ENCODE measurements at regions not wholly inside any gene's neighbourhood (a gene's known extent, or its start where the extent isn't known, plus 50 kb on each side); places are given as distances from the start of the nearest gene placed in this dataset.

- no peak for TF ChIP-seq CTCF (conservative IDR thresholded peaks at IDR 0.05; ENCODE audit: low read depth, low read length)
- DNase-seq (ENCODE audit: low read depth), result no peak
- H3K4me3 ChIP-seq (ENCODE audit: low read depth, low read length), result no peak overlapping the region
These were observed 646.2 kb downstream of the KCNT2 start for GRCh38 chr1:195962051-195962450.

DNA sequence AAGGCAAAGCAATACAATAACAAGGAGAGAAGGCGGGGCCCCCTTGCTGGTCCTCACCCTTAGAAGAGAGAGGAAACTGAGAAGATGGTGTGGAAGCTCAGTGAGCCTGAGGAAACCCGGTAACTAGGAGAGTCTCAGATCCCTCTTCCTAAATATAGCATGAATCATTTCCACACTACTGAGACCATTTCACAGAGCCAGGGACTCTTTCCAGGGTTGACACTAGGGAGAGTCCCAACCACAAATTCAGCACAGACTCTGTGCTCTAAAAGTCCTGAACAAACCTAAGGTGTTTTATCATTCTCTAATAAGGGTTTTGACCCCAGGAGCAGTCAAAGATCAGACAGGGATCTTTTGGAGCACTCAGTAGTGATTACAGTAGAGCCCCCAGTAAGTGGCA, 647.7 kb downstream of the KCNT2 start:
- H3K4me3 ChIP-seq (ENCODE audit: low read depth, low read length), result no peak overlapping the region
- TF ChIP-seq CTCF (conservative IDR thresholded peaks at IDR 0.05; ENCODE audit: low read depth, low read length), result no peak
- DNase-seq (ENCODE audit: low read depth), result no peak

GRCh38 chr1:195958131-195958530, 650.1 kb downstream of the KCNT2 start:
- no peak overlapping the region for H3K4me3 ChIP-seq (ENCODE audit: low read depth, low read length)
- no peak for DNase-seq (ENCODE audit: low read depth)
- no peak for TF ChIP-seq CTCF (conservative IDR thresholded peaks at IDR 0.05; ENCODE audit: low read depth, low read length)

DNA sequence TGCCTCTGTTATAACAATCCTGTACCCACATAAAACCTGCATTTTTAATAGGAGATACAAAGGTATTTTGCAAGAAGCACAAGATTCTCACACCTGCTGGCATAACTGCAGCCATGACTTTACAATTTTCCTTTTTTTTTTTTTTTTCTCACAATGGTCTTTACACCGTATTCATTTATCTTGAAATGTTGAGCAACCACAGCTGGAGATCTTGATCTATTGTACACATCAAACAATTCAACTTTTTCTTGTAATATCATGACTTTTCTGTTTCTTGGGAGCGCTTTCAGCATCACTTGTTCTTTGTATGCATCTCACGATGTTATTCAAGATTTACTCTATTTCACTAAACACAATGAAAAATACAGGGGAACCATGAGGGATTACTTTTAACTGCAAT, 651.4 kb downstream of the KCNT2 start:
- TF ChIP-seq CTCF (conservative IDR thresholded peaks at IDR 0.05; ENCODE audit: low read depth, low read length), result no peak
- no peak overlapping the region for H3K4me3 ChIP-seq (ENCODE audit: low read depth, low read length)
- no peak for DNase-seq (ENCODE audit: low read depth)

GRCh38 chr1:195954848-195955247, 653.4 kb downstream of the KCNT2 start:
- DNase-seq (ENCODE audit: low read depth), result no peak
- H3K4me3 ChIP-seq (ENCODE audit: low read depth, low read length), result no peak overlapping the region
- no peak for TF ChIP-seq CTCF (conservative IDR thresholded peaks at IDR 0.05; ENCODE audit: low read depth, low read length)

DNA sequence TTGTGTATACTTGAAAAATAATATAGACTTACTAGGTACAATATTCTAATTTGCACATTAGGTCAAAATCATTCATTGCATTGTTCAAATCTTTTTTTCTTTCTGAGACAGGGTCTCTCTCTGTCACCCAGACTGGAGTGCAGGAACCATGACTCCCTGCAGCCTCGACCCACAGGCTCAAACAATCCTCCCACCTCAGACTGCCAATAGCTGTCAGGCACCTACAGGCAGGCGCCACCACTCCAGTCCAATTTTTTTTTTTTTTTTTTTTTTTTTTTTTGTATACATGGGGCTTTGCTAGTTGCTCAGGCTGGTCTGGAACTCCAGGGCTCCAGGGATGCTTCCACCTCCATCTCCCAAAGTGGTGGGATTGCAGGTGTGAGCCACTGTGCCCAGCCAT, 656.9 kb downstream of the KCNT2 start:
- TF ChIP-seq CTCF (conservative IDR thresholded peaks at IDR 0.05; ENCODE audit: low read depth, low read length), result no peak
- no peak for DNase-seq (ENCODE audit: low read depth)
- H3K4me3 ChIP-seq (ENCODE audit: low read depth, low read length), result no peak overlapping the region

- H3K4me3 ChIP-seq (ENCODE audit: low read depth, low read length), result no peak overlapping the region
- no peak for DNase-seq (ENCODE audit: low read depth)
- no peak for TF ChIP-seq CTCF (conservative IDR thresholded peaks at IDR 0.05; ENCODE audit: low read depth, low read length)
These were observed 659.9 kb downstream of the KCNT2 start for GRCh38 chr1:195948123-195948895.

Data from epithelial cell of proximal tubule (primary cell).